ENCODE measurements at regions not wholly inside any gene's neighbourhood (a gene's known extent, or its start where the extent isn't known, plus 50 kb on each side); places are given as distances from the start of the nearest gene placed in this dataset.
"Not testable (repeated sequence)": the region's sequence is repeated elsewhere in the genome, so short reads cannot be mapped to it uniquely, and the experiment has no call there.

DNA sequence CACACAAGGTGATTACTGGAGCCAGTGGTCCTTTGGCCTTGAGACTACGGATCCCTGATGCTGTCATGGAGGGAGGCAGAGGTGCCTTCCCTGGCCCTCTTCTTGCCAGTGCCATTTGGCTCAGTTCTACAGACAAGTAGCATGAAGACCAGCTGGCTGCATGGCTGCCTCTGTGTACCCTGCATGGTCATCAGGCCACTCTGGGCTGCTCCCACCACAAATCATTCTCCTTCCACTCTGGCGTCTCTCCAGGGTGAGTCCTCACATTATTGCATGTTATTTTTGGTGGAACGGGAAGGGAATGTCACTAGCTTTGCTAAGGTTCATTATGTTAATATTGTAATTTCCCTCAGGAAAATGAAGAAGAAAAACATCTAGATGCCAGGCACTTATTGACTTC, 229.8 kb downstream of the VAPA start:
- DNase-seq: no peak

DNA sequence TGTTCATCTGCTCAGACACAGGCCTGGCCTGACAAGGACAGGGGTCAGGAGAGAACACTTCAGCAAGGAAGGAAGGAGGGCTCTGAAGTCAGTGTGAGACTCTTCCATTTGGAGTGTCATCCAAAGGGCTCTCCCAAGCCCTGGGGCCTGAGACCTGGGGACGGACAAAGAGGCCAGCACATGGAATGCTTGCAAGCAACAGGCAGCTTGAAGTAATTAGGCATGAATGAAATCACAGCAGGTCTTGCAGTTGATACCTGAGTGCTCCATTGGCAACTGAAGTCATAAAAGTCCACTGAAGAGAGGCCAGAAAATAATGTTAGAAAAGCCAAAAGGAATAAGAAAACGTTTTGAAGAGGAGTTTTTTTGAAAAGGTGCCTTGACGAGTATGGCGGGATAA, 231.7 kb downstream of the VAPA start:
- no peak for DNase-seq

DNA sequence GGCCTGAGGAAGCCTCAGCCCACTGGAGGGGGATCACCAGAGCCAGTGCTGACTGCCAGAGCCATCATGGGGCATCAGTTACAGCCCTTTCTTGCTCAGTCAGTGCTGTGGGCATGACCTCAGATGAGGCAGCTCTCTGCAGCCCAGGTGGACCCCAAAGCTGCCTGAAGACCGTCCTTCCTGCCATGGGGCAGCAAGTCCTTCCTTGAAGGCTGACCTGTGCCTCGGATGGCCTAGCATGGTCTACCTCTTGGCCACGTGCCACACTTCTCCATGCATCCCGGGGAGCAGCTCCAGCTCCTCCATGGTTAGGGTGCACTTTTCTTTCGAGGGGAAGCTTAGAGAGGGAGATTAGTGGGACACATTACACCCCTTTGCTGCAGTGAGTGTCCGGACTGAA, 233.4 kb downstream of the VAPA start:
- no peak for DNase-seq

DNA sequence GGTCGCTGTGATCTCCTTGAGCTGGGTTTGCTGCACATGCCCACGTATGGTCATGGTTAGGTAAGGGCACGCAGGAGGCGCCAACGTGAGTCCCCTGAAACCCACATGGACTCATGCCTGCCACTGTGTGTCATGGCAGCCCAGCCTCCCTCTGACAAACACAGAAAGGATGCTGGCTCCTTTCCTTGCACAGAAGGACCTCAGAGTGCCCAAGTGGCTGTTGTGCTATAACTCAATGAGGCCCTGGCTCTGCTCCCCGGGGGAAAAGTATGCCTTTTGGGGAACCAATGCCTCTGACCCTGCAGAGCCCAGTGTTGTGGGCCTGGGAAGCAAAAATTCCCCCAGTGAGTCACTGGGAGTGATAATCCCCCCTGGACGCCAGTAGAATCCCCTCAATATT, 233.9 kb downstream of the VAPA start:
- DNase-seq: no peak

DNA sequence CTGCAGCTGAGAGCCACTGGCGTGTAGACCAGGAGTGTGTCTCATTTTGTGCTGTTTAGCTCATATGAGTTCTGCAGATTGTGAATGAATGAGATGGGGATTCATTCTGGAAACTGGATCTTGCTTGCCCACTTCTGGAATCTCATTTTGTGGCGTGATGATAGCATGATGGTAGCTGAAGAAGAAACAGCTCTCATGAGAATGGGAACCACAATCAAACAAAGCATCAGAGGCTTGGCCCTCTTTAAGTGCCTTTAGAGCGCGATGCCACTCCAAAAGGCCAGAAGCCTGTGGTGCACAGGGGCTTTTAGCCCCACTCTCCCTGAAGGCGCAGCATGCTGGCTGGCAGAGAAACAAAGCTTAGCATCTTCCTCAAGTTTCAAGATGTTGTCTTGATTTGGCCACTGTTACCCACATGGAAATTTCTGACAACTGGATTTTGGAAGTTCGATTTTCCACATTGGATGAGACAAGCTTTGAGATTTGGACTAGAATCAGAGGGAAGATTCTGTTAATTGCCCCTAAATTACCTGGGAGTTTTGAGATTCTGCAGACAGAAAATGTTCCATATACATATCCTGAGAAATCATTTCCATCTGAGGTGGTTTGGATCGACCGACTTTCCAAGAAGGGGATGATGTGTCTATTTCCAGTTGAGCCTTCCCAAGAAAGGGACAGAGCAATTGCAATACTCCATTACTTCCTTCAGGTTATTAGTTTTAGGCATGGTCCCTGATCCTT, 234.5 kb downstream of the VAPA start:
- DNase-seq: no peak

DNA sequence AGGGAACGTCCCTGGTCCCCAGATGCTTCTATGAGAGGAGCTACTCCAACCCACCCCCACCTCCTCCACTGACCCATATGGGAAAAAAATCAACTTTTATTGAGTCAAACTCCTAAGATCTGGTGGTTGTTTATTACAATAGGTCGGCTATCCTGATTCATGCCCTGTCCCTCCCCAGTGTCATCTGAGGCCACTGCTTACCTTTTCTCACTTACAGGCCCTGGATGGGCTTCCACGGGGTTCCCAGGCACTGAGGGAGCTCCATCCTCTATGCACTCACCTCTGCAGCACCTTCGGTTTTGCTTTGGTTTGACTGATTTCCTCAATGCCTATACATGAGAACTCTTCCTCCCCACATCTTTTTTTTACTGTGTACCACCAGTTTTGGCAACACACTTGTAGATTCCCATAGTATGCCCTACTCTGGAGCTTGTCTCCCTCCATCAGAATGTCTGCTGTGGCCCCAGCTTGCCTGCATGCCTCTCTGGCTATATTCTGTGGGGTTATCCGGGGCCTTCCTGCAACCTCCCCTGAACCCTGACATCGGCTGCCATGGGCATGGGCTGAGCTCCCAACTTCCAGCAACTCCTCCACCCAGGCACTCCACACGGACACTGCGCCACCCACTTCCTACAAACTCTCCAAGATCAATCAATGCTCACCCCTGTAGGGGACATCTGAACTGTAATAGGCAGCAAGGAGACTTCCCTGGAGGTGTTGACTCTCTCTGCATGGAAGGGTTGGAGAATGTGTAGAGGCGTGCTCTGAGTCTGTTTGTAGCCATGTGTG, 236.1 kb downstream of the VAPA start:
- DNase-seq: no peak

DNA sequence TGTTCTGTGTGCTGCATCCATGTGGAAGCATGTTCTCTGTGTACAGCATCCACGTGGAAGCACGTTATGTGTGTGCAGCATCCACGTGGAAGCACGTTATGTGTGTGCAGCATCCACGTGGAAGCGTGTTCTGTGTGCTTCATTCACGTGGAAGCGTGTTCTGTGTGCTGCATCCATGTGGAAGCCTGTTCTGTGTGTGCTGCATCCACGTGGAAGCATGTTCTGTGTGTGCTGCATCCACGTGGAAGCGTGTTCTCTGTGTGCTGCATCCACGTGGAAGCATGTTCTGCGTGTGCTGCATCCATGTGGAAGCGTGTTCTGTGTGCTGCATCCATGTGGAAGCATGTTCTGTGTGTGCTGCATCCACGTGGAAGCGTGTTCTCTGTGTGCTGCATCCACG, 236.8 kb downstream of the VAPA start:
- not testable (repeated sequence) for DNase-seq

DNA sequence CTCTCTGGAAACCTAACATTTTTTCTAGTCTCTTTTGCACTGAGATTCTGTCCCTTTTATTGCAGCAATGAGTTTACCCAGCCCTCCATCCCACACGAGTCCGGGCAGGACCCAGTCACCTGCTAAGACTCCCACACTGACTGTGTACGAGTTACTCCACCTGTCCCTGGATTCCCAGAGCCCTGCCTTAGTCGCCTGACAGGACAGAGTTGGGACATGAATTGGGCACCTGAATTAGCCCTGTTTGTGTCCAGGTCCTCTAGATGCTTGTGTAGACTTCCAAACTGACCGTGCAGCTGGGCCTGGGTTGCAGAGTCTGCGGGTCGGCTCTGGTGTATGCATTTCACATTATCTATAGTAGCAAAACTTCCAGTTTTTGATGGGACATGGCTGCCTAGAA, 238.7 kb downstream of the VAPA start:
- no peak for DNase-seq

DNA sequence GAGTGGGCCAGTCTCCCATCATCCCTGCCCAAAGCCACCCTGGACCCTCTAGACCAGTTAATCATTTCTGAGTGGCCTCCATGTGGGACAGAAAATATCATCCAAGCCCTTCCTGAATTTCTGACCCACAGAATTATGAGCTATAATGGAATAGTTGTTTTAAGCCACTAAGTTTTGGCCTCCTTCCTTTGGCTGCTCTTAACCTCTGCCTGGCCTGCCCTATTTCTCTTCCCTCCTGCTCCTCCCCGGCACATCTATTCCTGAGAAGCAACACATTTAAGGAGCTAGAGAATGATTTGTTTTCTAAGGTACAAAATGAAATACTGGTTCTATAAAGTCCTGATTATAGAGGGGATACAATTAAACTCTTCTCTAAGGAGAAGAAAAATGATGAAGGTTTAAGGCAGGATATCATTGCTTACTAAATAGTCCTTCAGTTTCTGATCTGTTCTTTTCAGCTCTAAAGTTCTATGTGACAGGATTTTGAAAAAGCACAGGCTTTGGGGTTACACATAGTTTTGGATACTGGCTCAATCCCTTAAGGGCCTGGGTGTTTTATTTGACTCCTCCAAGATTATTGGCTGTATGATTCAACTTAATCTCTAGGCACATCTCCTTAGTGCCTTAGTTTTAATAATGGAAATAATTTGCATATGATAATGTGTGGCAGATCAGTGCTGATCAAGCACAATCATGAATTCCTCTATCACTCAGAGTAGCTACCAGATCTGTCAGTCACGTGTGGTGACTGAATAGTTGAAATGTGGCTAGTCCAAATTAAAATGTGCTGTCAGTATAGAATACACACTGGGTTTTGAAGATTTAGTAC, 240.3 kb downstream of the VAPA start:
- no peak for DNase-seq

DNA sequence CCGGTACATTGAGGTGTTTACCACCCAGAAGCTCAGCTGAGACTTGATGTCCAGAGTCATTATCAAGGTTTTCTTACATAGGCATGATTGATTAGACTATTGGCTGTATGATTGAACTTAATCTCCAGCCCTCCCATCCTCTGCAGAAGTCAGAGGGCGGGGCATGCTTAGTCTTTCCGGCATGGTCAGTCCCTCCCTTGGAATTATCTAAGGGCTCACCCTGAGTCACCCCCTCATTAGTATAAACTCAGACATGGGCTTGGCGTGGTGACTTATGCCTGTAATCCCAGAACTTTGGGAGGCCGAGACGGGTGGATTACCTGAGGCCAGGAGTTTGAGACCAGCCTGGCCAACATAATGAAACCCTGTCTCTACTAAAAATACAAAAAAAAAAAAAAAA, 243.9 kb downstream of the VAPA start:
- DNase-seq: no peak

DNA sequence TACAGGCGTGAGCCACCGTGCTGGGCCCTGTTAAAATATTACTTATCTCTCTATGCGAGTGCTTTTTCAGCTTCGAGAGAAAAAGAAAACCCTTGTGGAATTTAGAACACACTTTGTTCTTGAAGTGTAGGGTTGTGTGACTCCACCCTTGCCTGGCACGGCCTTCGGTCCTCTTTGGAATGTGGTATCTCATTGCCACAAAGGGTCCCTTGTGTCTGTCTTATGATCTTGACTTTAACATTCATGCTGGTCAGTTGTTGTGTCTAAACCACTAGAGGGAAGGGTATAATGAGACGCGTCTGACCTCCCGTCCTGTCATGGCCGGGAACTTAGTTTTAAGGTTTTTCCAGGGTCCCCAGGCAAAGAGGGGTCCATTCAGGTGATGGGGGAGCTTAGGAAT, 246.4 kb downstream of the VAPA start:
- no peak for DNase-seq

DNA sequence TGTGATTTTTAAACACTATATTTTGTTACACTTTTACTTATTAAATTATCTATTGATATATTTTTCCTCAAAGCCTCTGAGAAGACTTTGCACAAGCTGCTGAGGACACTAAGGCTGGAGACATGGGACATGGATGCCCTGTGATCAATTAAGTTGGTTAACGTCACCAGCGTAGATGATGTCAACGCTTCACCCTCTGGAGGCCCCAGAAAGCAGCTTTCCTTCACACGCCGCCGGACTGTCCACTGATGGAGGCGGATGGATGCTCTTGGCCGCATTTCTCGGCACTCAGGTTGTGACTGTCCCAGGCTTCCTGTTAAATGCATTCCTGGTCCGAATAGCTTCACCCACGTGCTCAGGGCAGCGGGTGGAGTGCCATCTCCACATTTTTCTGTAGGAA, 247.5 kb downstream of the VAPA start:
- DNase-seq: no peak

DNA sequence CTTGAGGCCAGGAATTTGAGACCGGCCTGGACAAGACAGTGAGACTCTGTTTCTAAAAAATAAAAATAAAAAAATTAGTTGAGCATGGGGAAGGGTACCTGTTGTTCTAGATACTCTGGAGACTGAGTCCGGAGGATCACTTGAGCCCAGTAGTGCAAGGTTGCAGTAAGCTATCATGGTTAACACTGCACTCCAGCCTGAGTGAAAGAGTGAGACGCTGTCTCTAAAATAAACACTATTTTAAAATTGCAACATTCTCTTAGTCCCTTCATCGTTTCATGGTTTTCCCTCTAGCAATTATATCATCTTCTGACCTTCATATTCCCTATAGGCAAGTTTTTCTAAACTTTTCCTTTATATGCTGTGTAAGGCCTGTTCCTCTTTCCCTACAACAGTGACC, 248.5 kb downstream of the VAPA start:
- DNase-seq: no peak

DNA sequence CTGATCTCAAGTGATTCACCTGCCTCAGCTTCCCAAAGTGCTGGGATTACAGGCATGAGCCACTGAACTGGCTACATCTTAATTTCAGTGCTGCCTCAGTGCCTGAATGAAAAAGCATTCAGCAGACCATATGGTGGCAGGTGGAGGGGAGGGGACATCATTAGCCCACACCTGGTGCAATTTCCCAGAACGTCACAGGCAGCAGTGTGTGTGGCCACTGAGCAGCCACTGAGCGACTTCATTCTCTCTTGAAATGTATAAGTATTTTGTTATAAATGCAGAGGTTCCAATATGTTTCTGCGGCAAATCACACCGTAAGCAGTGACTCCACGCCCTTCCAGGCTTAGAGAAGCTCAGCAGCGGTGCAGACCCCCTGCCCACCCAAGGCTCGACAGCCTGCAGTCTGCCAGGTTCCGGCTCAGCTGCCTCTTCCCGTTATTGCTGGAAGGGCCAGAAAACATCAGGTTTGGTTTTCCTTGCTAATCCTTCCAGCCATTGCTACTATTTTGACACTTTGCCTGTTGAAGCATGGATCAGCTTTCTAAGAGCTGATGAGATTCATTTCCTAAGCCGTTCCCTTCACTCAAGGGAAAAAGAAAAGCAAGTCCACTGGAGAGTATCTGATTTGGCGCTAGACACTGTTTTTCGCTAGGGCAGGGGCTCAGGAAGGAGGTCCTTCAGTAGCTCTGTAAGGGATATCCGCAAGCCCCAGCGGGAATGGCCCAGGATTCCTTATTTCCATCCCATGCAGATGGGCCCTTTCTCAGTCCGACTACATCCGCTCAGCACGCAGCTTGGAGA, 250.7 kb downstream of the VAPA start:
- peak; percentile 80 for DNase-seq

DNA sequence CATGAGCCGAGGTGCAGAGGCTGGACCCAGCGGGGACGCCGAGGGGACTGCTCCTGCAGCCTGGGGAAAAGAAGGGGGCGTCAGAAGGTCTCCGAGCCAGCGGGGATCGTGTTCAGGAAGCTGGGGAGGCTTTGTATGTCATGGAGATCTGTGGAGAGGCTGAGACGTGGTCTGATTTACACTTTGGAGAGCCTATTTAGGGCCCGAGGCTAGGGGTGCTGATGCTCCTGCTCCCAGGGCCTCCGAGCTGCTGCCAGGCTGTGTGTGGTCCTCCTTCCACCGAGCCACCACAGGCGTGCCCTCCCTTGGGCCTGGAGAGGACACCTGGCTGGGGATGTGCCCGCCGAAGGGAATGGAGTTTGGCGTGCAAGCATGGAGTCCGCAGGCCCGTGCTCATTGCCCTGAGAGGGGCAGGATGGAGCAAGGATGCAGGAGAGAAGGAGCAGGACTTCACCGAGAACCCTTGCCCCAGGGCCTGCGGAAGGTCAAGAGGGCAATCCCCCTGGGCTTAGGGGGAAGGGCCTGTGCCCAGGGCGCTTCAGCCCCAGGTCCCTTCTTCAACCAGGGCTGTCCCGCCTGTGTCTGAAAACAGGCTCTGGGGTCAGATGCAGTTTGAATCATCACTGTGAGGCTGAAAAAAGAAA, 252.5 kb downstream of the VAPA start:
- no peak for DNase-seq

DNA sequence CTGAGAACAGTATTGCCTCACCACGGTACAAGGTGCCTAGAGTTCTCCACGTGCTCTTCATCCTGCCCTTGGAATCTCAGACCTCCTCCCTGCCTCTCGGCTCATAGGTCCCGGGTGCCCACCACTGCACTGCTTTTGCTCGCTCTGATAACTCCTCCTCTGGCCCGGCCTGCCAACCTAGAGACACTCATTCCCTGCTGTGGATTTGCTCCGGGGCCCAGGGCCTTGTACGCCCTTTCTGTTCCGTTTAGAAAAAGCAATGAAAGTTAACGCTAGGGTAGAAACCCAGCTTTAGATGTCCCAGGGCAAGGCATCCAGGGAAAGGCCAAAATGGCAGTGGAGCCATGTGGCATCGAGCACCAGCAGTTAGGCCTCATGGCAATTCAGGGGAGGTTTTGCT, 253.9 kb downstream of the VAPA start:
- no peak for DNase-seq

DNA sequence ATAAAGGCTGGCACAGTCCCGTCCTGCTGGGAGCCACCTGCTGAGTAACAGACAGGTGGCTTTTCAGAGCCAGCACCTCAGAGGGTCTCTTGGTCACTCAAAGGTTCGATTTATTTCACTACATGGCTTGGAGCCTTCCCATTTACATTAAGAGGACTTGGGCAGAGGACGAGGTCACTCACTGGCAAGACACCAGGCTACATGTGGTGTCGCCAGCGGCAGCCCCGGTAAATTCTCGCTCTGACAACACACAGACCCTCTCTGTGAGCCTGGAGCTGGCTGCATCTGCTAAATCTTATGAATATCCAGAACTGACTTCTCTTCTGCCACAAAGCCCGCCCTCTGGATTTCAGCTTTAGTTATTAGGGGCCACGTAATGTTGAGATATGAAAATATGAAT, 254.7 kb downstream of the VAPA start:
- no peak for DNase-seq

DNA sequence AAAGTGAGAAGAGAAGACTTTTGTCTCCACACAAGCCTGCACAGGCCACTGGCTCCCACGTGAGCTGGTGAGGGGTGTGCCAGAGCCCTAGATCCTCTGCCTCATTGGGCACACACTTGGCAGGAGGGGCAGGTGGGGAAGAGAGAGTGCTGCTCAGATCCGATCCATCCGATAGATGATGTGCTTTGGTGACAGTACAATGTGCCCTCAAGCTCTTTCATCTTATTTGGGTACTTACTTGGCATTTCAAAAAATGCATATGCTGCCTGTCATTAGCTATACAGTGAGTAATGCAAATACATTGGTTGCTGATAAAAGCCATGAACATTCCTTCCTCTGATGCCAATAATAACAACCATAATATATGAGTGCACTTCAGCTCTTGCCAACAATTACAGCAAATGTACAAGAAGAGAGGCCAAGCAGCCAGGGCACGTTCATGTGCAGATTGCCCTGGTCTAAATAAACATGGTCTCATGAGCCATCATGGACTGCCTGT, 255.3 kb downstream of the VAPA start:
- DNase-seq: peak; percentile 22

DNA sequence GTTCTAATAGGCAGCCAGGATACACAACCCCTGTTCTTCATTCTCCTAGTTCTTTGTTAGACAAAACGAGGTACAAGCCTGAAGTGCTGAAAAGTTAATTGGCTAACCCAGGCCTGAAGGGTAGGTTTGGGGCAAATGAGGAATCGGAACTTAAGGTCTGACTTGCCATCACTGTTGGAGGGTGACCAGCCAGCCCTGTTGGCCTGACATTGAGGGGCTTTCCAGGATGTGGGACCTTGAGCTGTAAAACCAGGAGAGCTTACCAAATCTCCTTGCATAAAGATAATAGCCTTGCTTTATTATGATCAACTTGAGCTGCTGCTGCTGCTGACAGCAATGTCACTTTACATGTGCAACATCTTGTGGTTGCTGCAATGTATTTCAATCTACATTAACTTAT, 256.0 kb downstream of the VAPA start:
- DNase-seq: no peak

DNA sequence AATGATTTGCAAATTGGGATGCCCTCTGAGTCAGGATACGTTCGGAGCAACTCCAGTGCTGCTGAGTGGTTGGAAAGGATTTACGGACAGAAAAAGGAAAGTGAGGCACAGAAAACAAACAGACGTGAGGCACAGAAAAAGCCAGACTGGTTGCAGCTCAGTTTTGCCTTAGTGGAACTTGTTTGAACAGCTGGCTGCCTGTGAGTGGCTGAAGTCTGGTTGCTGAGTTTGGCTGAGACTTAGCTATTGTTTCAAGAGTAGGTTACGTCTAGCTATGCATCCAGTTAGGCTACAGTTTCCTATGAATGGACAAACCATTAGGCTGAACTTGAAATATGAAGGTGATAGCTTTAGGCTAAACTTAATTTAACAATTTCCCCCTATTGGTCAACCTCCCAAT, 256.6 kb downstream of the VAPA start:
- no peak for DNase-seq

DNA sequence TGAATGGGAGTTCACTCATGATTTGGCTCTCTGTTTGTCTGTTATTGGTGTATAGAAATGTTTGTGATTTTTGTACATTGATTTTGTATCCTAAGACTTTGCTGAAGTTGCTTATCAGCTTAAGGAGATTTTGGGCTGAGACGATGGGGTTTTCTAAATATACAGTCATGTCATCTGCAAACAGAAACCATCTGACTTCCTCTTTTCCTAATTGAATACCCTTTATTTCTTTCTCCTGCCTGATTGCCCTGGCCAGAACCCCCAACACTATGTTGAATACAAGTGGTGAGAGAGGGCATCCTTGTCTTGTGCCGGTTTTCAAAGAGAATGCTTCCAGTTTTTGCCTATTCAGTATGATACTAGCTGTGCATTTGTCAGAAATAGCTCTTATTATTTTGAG, 261.5 kb downstream of the VAPA start:
- DNase-seq: not testable (repeated sequence)

DNA sequence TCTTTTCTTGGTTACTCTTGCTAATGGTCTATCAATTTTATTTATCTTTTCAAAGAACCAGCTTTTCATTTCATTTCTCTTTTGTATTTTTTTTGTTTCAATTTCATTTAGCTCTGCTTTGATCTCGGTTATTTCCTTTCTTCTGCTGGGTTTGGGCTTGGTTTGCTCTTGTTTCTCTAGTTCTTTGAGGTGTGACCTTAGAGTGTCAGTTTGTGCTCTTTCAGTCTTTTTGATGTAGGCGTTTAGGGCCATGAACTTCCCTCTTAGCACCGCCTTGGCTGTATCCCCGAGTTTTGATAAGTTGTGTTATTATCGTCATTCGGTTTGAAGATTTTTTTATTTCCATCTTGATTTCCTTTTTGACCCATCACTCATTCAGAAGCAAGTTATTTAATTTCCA, 265.5 kb downstream of the VAPA start:
- not testable (repeated sequence) for DNase-seq
